Activated CD4-positive, alpha-beta T cell treated with anti-CD3 and anti-CD28 coated beads for 36 hours (primary cell): ENCODE measurements at regions not wholly inside any gene's neighbourhood (a gene's known extent, or its start where the extent isn't known, plus 50 kb on each side); places are given as distances from the start of the nearest gene placed in this dataset.

Source experiments
- ATAC-seq: fragments of 200-7000 bp; cut with Tn5 transposase; one replicate; pipeline ENCODE4 v1.10.0; 2021; ENCODE audit warnings: mild to moderate bottlenecking, moderate library complexity
- CTCF ChIA-PET: fragments of 350-600 bp; sonication (Branson Sonifier 250); formaldehyde crosslinking; loops from one replicate; lab custom pipeline; 2021; ENCODE audit warnings: antibody characterized with exemption; lab: Charles Lee
- POLR2A ChIA-PET: fragments of 350-600 bp; sonication (Branson Sonifier 250); formaldehyde crosslinking; loops from one replicate; lab custom pipeline; 2021; ENCODE audit warnings: antibody characterized with exemption, inconsistent platforms; lab: Charles Lee
- DNase-seq: peaks from one replicate; pipeline ENCODE4 v3.0.0-alpha.2; 2020
- H3K27ac Mint-ChIP-seq: one replicate; pipeline ENCODE4 v1.8.0; 2021; ENCODE audit warnings: mixed read lengths
- H3K27me3 Mint-ChIP-seq: one replicate; pipeline ENCODE4 v1.8.0; 2021; ENCODE audit warnings: mixed read lengths
- H3K36me3 Mint-ChIP-seq: one replicate; pipeline ENCODE4 v1.8.0; 2021; ENCODE audit warnings: low read depth, mixed read lengths
- H3K4me1 Mint-ChIP-seq: one replicate; pipeline ENCODE4 v1.8.0; 2021; ENCODE audit warnings: mixed read lengths
- H3K4me3 Mint-ChIP-seq: one replicate; pipeline ENCODE4 v1.8.0; 2021; ENCODE audit warnings: mild to moderate bottlenecking, moderate library complexity, mixed read lengths
- H3K9me3 Mint-ChIP-seq: one replicate; pipeline ENCODE4 v1.8.0; 2021; ENCODE audit warnings: low read depth, mixed read lengths
- intact Hi-C, 2 experiments: fragments of 100-400 bp; cut with DNase I in 1 of 2; cut with micrococcal nuclease in 1 of 2; formaldehyde crosslinking; loops; one replicate each; pipeline versions ENCODE4 v1.14.2 to v1.15.1; 2022 to 2024; cut with DNase I, micrococcal nuclease

- DNase-seq (no peak), ATAC-seq (no peak)
- Mint-ChIP-seq H3K27ac (no peak overlapping the region), H3K36me3 (no peaks in the 10 kb centered on the region), H3K27me3 (no peaks in the 10 kb centered on the region), H3K4me1 (no peaks in the 10 kb centered on the region), H3K4me3 (no peak overlapping the region), H3K9me3 (peaks cover 1% of the 10 kb centered on the region)
- CTCF ChIA-PET: no interaction called here
- intact Hi-C loops: no loop called here
- POLR2A ChIA-PET: no interaction called here
These were observed 457.8 kb downstream of the RASEF start for GRCh38 chr9:82604947-82605656.

- ChIA-PET CTCF (no interaction called here), POLR2A (no interaction called here)
- ATAC-seq (no peak), DNase-seq (no peak)
- intact Hi-C loops: no loop called here
- Mint-ChIP-seq H3K4me1 (no peaks in the 10 kb centered on the region), H3K27ac (no peak overlapping the region), H3K36me3 (no peaks in the 10 kb centered on the region), H3K9me3 (peaks cover 1% of the 10 kb centered on the region), H3K27me3 (no peaks in the 10 kb centered on the region), H3K4me3 (no peak overlapping the region)
These were observed 457.3 kb downstream of the RASEF start for GRCh38 chr9:82605657-82606031.

GRCh38 chr9:82606071-82606470 lies 456.9 kb downstream of the RASEF start:
- H3K4me1 Mint-ChIP-seq: no peaks in the 10 kb centered on the region
- POLR2A ChIA-PET: no interaction called here

GRCh38 chr9:82606492-82607382 lies 456.2 kb downstream of the RASEF start:
- ATAC-seq: no peak

More at GRCh38 chr9:82606071-82606470, 456.9 kb downstream of the RASEF start:
- no peak for DNase-seq
- Mint-ChIP-seq H3K36me3 (no peaks in the 10 kb centered on the region), H3K4me3 (no peak overlapping the region), H3K27me3 (no peaks in the 10 kb centered on the region), H3K9me3 (peaks cover 1% of the 10 kb centered on the region), H3K27ac (no peak overlapping the region)
- intact Hi-C loops: no loop called here
- CTCF ChIA-PET: interaction anchor here (1.0 kb wide), 2 partner anchors 43 to 505 kb away, joined by 3 read pairs; no protein-coding TSS in a partner anchor
- ATAC-seq: no peak

GRCh38 chr9:82608487-82608886 lies 454.5 kb downstream of the RASEF start:
- H3K4me3 Mint-ChIP-seq: no peak overlapping the region
- intact Hi-C loops: no loop called here
- POLR2A ChIA-PET: no interaction called here
- H3K4me1 Mint-ChIP-seq: no peaks in the 10 kb centered on the region
- ATAC-seq: no peak
- CTCF ChIA-PET: no interaction called here
- H3K27me3 Mint-ChIP-seq: no peaks in the 10 kb centered on the region
- no peaks in the 10 kb centered on the region for H3K36me3 Mint-ChIP-seq
- H3K9me3 Mint-ChIP-seq: no peaks in the 10 kb centered on the region
- no peak overlapping the region for H3K27ac Mint-ChIP-seq
- DNase-seq: no peak

More at GRCh38 chr9:82606492-82607382, 456.2 kb downstream of the RASEF start:
- no peaks in the 10 kb centered on the region for H3K9me3 Mint-ChIP-seq
- CTCF ChIA-PET: interaction anchor here (0.6 to 1.0 kb wide), 4 partner anchors 9 to 506 kb away, joined by 3 to 5 read pairs (median 3); no protein-coding TSS in a partner anchor
- H3K4me1 Mint-ChIP-seq: no peaks in the 10 kb centered on the region
- DNase-seq: peak; percentile 17
- no peaks in the 10 kb centered on the region for H3K27me3 Mint-ChIP-seq
- no peak overlapping the region for H3K27ac Mint-ChIP-seq
- POLR2A ChIA-PET: no interaction called here
- no peak overlapping the region for H3K4me3 Mint-ChIP-seq
- intact Hi-C loops: no loop called here
- H3K36me3 Mint-ChIP-seq: no peaks in the 10 kb centered on the region

GRCh38 chr9:82612942-82613341 lies 450.0 kb downstream of the RASEF start:
- Mint-ChIP-seq H3K36me3 (no peaks in the 10 kb centered on the region), H3K27me3 (no peaks in the 10 kb centered on the region), H3K4me1 (no peaks in the 10 kb centered on the region), H3K4me3 (no peak overlapping the region), H3K9me3 (no peaks in the 10 kb centered on the region), H3K27ac (no peak overlapping the region)
- ChIA-PET POLR2A (no interaction called here), CTCF (no interaction called here)
- DNase-seq (no peak), ATAC-seq (no peak)
- intact Hi-C loops: no loop called here

- Mint-ChIP-seq H3K36me3 (no peaks in the 10 kb centered on the region), H3K4me1 (no peaks in the 10 kb centered on the region), H3K4me3 (no peak overlapping the region), H3K9me3 (no peaks in the 10 kb centered on the region), H3K27me3 (no peaks in the 10 kb centered on the region), H3K27ac (no peak overlapping the region)
- ATAC-seq (no peak), DNase-seq (no peak)
- ChIA-PET CTCF (no interaction called here), POLR2A (no interaction called here)
- intact Hi-C loops: no loop called here
These were observed 449.4 kb downstream of the RASEF start for GRCh38 chr9:82613498-82613897.

GRCh38 chr9:82616545-82616944 lies 446.4 kb downstream of the RASEF start:
- Mint-ChIP-seq H3K4me1 (no peaks in the 10 kb centered on the region), H3K9me3 (no peaks in the 10 kb centered on the region), H3K4me3 (no peak overlapping the region), H3K36me3 (no peaks in the 10 kb centered on the region), H3K27ac (no peak overlapping the region), H3K27me3 (no peaks in the 10 kb centered on the region)
- no peak for ATAC-seq
- POLR2A ChIA-PET: no interaction called here
- CTCF ChIA-PET: interaction anchor here (1.2 kb wide), 1 partner anchor 10 kb away, joined by 3 read pairs; no protein-coding TSS in a partner anchor
- DNase-seq: no peak
- intact Hi-C loops: loop anchor here in 1 of 2 experiments (5.0 kb wide), 1 partner anchor 49 kb away; no protein-coding TSS in a partner anchor

GRCh38 chr9:82621447-82621846 lies 441.5 kb downstream of the RASEF start:
- CTCF ChIA-PET: no interaction called here
- no peaks in the 10 kb centered on the region for H3K36me3 Mint-ChIP-seq
- no peak overlapping the region for H3K27ac Mint-ChIP-seq
- ATAC-seq (no peak), DNase-seq (no peak)
- H3K27me3 Mint-ChIP-seq: no peaks in the 10 kb centered on the region
- H3K9me3 Mint-ChIP-seq: no peaks in the 10 kb centered on the region
- intact Hi-C loops: no loop called here
- H3K4me3 Mint-ChIP-seq: no peak overlapping the region
- H3K4me1 Mint-ChIP-seq: no peaks in the 10 kb centered on the region
- POLR2A ChIA-PET: no interaction called here

GRCh38 chr9:82637368-82637767 lies 425.6 kb downstream of the RASEF start:
- ATAC-seq: no peak
- Mint-ChIP-seq H3K36me3 (no peaks in the 10 kb centered on the region), H3K27me3 (no peaks in the 10 kb centered on the region), H3K4me1 (no peaks in the 10 kb centered on the region), H3K9me3 (peaks cover 15% of the 10 kb centered on the region), H3K27ac (no peak overlapping the region), H3K4me3 (no peak overlapping the region)
- intact Hi-C loops: no loop called here
- no peak for DNase-seq
- ChIA-PET CTCF (no interaction called here), POLR2A (no interaction called here)

- ATAC-seq (no peak), DNase-seq (no peak)
- H3K27me3 Mint-ChIP-seq: no peaks in the 10 kb centered on the region
- H3K27ac Mint-ChIP-seq: no peak overlapping the region
- intact Hi-C loops: no loop called here
- peaks cover 3% of the 10 kb centered on the region for H3K36me3 Mint-ChIP-seq
- ChIA-PET CTCF (no interaction called here), POLR2A (no interaction called here)
- H3K4me3 Mint-ChIP-seq: no peak overlapping the region
- no peaks in the 10 kb centered on the region for H3K4me1 Mint-ChIP-seq
- peaks cover 8% of the 10 kb centered on the region for H3K9me3 Mint-ChIP-seq
These were observed 417.3 kb downstream of the RASEF start for GRCh38 chr9:82645600-82645999.

- H3K4me1 Mint-ChIP-seq: no peaks in the 10 kb centered on the region
- DNase-seq (no peak), ATAC-seq (no peak)
- POLR2A ChIA-PET: no interaction called here
- H3K27me3 Mint-ChIP-seq: no peaks in the 10 kb centered on the region
- H3K9me3 Mint-ChIP-seq: peaks cover 10% of the 10 kb centered on the region
- H3K4me3 Mint-ChIP-seq: no peak overlapping the region
- CTCF ChIA-PET: no interaction called here
- H3K27ac Mint-ChIP-seq: no peak overlapping the region
- intact Hi-C loops: no loop called here
- peaks cover 3% of the 10 kb centered on the region for H3K36me3 Mint-ChIP-seq
These were observed 412.6 kb downstream of the RASEF start for GRCh38 chr9:82650368-82650767.
